Esophagus muscularis mucosa (tissue), 4 donors: ENCODE measurements at regions not wholly inside any gene's neighbourhood (a gene's known extent, or its start where the extent isn't known, plus 50 kb on each side); places are given as distances from the start of the nearest gene placed in this dataset.

Experiments
- EP300 ChIP-seq: sonication (generic); formaldehyde crosslinking; IDR thresholded peaks from one replicate; pipeline ENCODE4 v1.6.1; 2017; ENCODE audit warnings: antibody characterized with exemption
- POLR2A ChIP-seq: fragments of 450-650 bp; IDR thresholded peaks from one replicate; pipeline ENCODE4 v1.6.1; 2017; ENCODE audit warnings: antibody characterized with exemption, moderate library complexity, mild to moderate bottlenecking, low read depth
- POLR2AphosphoS5 ChIP-seq, 2 donors: sonication (generic); formaldehyde crosslinking; IDR thresholded peaks; one replicate each; pipeline ENCODE4 v1.6.1; 2017; ENCODE audit warnings: antibody characterized with exemption in 2 of 2
- TF ChIP-seq, protein P1 (sequence below), 3 experiments: fragments of 200-600 bp in 2 of 3; fragments of 450-650 bp in 1 of 3; sonication (generic) in 2 of 3; IDR thresholded peaks; one replicate each; pipeline ENCODE4 v1.5.1; 2017 to 2019; ENCODE audit warnings: antibody characterized with exemption in 3 of 3, mild to moderate bottlenecking in 2 of 3, moderate library complexity in 1 of 3

DNA sequence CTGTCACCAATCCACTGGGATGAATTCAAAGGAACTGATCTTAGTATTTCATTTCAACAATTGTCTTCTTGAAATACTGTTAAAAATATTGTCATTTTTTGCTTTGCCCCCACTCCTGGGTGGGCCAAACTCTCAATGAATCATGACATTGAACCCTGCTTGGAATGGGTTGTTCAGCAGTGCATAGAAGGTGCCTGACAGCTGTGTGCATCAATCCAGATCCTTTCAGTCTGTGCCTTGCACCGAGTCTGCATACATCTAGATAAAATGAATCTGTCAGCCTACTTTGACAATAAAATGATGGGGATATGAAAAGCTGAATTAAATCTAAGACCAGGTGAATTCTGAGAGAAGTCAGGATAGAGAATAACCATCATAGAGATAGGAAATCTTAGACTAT is 706.6 kb downstream of the CBLN2 start:
- TF ChIP-seq, protein P1, sequence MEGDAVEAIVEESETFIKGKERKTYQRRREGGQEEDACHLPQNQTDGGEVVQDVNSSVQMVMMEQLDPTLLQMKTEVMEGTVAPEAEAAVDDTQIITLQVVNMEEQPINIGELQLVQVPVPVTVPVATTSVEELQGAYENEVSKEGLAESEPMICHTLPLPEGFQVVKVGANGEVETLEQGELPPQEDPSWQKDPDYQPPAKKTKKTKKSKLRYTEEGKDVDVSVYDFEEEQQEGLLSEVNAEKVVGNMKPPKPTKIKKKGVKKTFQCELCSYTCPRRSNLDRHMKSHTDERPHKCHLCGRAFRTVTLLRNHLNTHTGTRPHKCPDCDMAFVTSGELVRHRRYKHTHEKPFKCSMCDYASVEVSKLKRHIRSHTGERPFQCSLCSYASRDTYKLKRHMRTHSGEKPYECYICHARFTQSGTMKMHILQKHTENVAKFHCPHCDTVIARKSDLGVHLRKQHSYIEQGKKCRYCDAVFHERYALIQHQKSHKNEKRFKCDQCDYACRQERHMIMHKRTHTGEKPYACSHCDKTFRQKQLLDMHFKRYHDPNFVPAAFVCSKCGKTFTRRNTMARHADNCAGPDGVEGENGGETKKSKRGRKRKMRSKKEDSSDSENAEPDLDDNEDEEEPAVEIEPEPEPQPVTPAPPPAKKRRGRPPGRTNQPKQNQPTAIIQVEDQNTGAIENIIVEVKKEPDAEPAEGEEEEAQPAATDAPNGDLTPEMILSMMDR (IDR thresholded peaks at IDR 0.05), result no peak
- TF ChIP-seq EP300 (no peak), POLR2A (no peak), POLR2AphosphoS5 (IDR thresholded peaks at IDR 0.05) (no peak)
